ENCODE measurements at regions not wholly inside any gene's neighbourhood (a gene's known extent, or its start where the extent isn't known, plus 50 kb on each side); places are given as distances from the start of the nearest gene placed in this dataset.

- no peak for TF ChIP-seq CTCF (IDR thresholded peaks at IDR 0.05; ENCODE audit: low read depth, low read length, missing control alignments)
- DNase-seq (ENCODE audit: low read depth) = no peak
These were observed 206.8 kb upstream of the TMTC4 start for GRCh38 chr13:100881291-100881864.

GRCh38 chr13:100880166-100880565, 205.6 kb upstream of the TMTC4 start:
- TF ChIP-seq CTCF (IDR thresholded peaks at IDR 0.05; ENCODE audit: low read depth, low read length, missing control alignments) = no peak
- DNase-seq (ENCODE audit: low read depth) = no peak
- no peak overlapping the region for H3K4me3 ChIP-seq (ENCODE audit: low read depth, low read length)

More at GRCh38 chr13:100881291-100881864, 206.8 kb upstream of the TMTC4 start:
- no peak overlapping the region for H3K4me3 ChIP-seq (ENCODE audit: low read depth, low read length)

- TF ChIP-seq CTCF (IDR thresholded peaks at IDR 0.05; ENCODE audit: low read depth, low read length, missing control alignments) = no peak
- DNase-seq (ENCODE audit: low read depth) = no peak
- H3K4me3 ChIP-seq (ENCODE audit: low read depth, low read length) = no peak overlapping the region
These were observed 204.7 kb upstream of the TMTC4 start for GRCh38 chr13:100879255-100879654.

- H3K4me3 ChIP-seq (ENCODE audit: low read depth, low read length) = no peak overlapping the region
- no peak for TF ChIP-seq CTCF (IDR thresholded peaks at IDR 0.05; ENCODE audit: low read depth, low read length, missing control alignments)
- DNase-seq (ENCODE audit: low read depth) = no peak
These were observed 201.4 kb upstream of the TMTC4 start for GRCh38 chr13:100876044-100876403.

GRCh38 chr13:100875392-100876043, 200.9 kb upstream of the TMTC4 start:
- DNase-seq (ENCODE audit: low read depth) = no peak
- no peak overlapping the region for H3K4me3 ChIP-seq (ENCODE audit: low read depth, low read length)
- no peak for TF ChIP-seq CTCF (IDR thresholded peaks at IDR 0.05; ENCODE audit: low read depth, low read length, missing control alignments)

- no peak overlapping the region for H3K4me3 ChIP-seq (ENCODE audit: low read depth, low read length)
- no peak for TF ChIP-seq CTCF (IDR thresholded peaks at IDR 0.05; ENCODE audit: low read depth, low read length, missing control alignments)
- DNase-seq (ENCODE audit: low read depth) = no peak
These were observed 198.2 kb upstream of the TMTC4 start for GRCh38 chr13:100872761-100873160.

GRCh38 chr13:100870898-100871297, 196.3 kb upstream of the TMTC4 start:
- no peak overlapping the region for H3K4me3 ChIP-seq (ENCODE audit: low read depth, low read length)
- no peak for TF ChIP-seq CTCF (IDR thresholded peaks at IDR 0.05; ENCODE audit: low read depth, low read length, missing control alignments)
- no peak for DNase-seq (ENCODE audit: low read depth)
